GM19455 (cell line): ENCODE measurements at regions not wholly inside any gene's neighbourhood (a gene's known extent, or its start where the extent isn't known, plus 50 kb on each side); places are given as distances from the start of the nearest gene placed in this dataset.
A peak's percentile ranks its signal among the peaks of the same experiment; 100 is the strongest.

Experiments
- ATAC-seq: cut with Tn5 transposase; IDR thresholded peaks from one replicate; pipeline ENCODE4 v1.9.1; 2021; ENCODE audit not compliant: unreplicated experiment

DNA sequence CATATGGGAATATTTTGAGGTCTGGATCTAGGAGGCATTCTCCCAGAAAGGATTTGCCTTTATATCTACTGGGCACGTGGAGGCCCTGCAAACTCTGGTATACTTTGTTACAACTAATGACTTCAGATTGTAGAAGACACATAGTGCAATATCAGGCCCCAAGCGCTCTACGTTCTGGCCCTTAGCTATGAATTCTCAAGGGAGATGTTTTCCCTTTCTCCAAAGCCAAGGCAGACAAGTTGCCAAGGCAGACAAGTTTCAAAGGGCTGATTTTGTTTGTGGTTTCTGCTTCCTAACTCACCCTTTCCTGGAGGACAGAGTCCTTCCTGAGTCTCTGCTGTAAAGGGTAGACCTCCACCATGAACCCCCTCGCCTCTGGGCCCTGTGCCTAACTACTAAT, 99.4 kb upstream of the CTTNBP2 start:
- no peak for ATAC-seq

GRCh38 chr7:117973975-117974374, 100.7 kb upstream of the CTTNBP2 start:
- ATAC-seq = no peak

DNA sequence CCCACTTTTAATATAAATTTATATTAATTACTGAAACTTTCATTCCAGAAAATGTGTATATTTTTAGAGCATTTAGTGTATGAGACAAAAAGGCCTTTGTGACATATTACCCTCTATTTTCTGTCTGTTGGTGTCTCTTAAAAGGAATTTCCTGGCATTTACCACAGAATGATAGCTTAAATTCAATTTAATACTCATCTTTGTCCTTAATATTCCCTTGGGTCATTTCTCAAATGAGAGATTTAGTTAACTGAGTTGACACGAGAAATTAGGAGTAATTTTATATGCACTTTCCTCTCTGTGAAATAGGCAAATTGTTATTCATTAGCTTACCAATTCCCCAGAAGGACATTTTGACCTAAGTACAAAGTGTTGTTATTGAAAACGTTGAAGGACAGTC, 101.7 kb upstream of the CTTNBP2 start:
- no peak for ATAC-seq

GRCh38 chr7:117975476-117975875, 102.2 kb upstream of the CTTNBP2 start:
- no peak for ATAC-seq

- no peak for ATAC-seq
Observed at GRCh38 chr7:117979954-117980497, 106.8 kb upstream of the CTTNBP2 start.

DNA sequence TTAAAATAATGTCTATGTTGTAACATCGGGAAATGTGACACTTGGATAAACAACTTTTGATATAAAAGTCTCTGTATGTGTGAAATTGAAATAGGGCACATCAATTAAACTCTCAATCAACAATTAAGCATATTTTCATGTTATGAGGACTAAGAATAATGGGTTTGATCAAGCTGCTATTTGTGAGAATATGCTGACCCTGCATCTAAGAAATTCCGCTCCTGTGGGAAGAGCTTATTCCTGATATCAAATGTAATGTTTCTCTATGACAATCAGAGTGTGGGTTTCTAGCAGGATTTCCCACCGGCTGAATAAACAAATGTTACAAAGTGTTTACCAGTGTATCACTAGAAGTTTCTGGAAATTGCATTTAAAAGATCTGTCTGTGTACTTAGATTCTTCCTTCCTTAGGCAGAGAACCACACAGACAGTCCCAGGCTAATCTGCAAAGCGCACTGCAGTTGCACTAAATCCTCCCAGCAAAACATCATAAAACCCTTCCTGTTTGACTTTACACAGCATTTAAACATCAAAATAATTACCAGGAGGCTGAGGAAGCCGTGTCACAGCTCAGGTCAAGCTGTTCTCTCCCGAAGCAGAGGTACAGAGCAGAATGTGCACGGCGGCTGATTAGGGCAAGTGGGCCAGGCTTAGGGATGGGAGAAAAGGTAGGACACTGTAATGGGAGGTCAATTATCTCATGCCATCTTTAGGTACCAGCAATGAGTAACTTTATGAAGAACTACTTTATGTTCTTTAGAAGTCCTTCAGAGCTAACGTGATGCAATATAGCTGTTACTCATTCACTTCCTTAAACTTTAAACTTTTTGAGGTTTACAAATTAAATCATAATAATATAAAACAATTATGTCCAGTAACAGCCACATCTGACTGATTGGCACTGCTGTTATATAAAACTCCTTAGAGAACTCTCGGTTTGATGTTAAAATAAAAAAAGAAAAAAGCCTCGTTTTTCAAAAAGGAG, 109.1 kb upstream of the CTTNBP2 start:
- no peak for ATAC-seq

DNA sequence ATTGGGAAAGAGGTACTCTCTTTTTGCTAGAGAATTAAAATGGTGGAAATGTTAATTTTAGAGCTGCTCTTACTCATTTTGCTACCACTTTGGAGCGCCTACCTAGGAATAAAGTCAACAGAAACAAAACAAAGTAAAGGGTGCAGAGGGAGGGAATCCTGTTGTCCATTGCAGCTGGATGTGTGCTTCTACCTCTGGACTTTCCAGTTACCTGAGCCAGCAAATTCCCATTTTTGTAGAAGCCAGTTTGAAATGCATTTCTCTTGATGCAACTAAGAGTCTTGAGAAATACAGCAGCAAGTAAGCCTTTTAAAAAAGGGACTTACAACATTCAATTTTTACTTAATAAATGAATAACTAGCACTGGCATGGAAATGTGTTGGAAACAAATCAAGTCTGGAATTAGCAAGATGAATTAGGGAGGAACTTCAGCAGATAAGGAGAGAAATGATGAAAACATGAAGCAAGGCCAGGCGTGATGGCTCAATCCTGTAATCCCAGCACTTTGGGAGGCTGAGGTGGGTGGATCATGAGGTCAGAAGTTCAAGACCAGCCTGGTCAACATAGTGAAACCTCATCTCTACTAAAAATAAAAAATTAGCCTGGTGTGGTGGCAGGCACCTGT, 113.5 kb upstream of the CTTNBP2 start:
- ATAC-seq = no peak

GRCh38 chr7:117990834-117991233, 117.6 kb upstream of the CTTNBP2 start:
- ATAC-seq = no peak

- no peak for ATAC-seq
Observed at GRCh38 chr7:117992635-117993376, 119.6 kb upstream of the CTTNBP2 start.

- ATAC-seq = peak; percentile 96
Observed at GRCh38 chr7:117993377-117994003, 120.2 kb upstream of the CTTNBP2 start.

DNA sequence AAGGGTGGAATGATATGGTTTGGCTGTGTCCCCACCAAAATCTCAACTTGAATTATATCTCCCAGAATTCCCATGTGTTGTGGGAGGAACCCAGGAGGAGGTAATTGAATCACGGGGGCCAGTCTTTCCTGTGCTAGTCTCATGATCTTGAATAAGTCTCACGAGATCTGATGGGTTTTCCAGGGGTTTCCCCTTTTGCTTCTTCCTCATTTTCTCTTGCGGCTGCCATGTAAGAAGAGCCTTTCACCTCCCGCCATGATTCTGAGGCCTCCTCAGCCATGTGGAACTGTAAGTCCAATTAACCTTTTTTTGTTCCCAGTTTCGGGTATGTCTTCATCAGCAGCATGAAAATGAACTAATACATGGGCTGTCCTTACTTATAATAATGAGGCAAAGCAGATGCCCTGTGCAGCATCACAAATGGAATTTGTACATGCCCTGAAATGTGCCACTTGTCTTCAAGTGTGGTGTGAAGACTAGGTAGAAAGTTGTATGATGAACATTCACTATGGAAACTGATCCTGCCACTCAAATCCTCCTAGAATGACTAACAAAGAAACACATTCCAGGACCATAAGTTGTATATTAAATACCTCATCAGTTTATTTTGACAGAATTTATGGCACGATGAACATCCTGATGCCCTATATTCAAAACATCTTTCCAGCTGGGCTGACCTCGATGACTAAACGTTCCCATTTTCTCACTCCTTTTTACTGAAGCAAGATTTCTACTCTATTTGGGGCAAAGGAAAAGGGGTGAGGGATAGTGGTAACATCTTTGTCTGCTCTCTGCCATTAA, 122.8 kb upstream of the CTTNBP2 start:
- no peak for ATAC-seq

DNA sequence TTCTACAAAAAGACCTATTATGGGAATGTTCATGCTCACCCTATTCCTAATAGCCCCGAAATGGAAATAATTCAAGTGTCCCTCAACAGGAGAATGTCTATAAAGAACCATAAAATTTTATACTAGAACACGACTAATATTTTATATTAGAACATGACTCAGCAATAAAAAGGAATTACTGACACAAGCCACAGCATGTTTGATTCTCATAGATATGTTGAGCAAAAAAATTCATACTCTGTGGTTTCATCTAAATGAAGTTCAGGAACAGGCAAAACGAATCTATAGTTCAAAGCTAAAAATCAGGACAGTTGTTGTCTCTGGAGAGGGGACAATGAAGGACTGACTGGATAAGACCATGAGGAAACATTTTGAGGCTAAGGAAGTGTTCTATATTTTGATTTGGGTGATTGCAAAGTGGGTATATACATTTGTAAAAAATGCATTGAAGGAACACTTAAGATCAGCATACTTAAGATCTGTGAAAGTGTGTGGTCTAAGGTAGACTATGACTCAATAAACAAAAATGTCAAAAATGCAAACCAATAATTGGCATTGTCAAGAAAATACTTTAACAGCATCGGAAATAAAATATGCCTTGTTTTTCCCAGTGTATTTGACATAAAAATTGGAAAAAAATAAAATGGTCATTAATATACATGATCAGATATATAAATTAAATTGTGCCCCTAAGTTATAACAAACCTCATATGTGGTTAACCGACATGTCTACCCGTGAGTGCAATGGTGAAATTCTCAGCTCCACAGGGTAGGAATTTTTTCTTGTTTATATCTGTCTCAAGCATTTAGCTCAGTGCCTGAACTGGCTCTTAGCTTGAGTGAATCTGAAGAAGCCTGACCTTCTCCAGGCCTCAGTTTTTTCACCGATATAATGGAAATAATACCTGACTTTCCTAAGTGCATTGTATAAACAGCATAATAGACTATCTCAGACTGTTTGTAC, 124.9 kb upstream of the CTTNBP2 start:
- ATAC-seq = no peak

GRCh38 chr7:118000480-118001202, 127.4 kb upstream of the CTTNBP2 start:
- ATAC-seq = no peak

DNA sequence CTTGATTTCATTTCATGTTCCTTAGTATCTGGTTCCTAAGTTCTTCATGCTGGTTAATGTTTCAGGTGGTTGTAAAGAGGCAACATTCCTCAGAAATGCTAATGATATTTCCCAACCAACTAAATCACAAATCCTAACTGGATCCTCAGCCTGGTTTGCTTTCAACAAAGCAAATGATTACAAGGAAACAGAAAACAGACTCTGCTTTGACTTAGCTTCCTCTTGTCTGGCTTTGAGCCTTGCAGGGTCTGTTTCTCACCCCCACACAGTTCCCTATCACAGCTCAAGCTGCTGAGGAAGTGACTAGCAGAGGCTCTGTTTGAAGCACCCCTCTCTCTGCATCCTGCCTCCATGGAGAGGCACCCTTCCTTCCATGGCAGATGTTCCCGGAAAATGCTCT, 130.2 kb upstream of the CTTNBP2 start:
- no peak for ATAC-seq

GRCh38 chr7:118005026-118005425, 131.8 kb upstream of the CTTNBP2 start:
- no peak for ATAC-seq

DNA sequence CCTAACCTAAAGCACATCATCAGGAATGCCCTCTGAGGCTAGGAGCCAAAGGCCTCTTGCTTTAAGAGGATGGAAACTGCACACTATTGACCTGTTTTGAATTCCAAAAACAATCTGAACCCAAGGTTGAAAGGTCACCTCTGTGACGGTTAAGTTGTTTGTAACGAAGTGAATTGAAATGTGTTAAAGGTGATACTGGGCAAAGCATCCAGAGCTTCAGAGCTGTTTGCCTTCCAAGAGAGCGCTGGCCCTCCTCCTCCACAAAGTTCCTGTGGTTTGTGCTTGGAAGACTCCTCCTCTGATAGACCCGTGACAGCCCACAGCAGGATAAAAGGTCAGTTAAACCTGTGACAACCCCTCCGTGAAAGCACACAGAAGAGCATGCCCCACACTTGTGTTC, 133.7 kb upstream of the CTTNBP2 start:
- no peak for ATAC-seq

- ATAC-seq = no peak
Observed at GRCh38 chr7:118009419-118009818, 136.2 kb upstream of the CTTNBP2 start.

- no peak for ATAC-seq
Observed at GRCh38 chr7:118011652-118012051, 138.4 kb upstream of the CTTNBP2 start.
